Stimulated activated CD4-positive, alpha-beta T cell treated with anti-CD3 and anti-CD28 coated beads, TNF-alpha, amount 100 ng/mL, for 1 hour (primary cell): ENCODE measurements at regions not wholly inside any gene's neighbourhood (a gene's known extent, or its start where the extent isn't known, plus 50 kb on each side); places are given as distances from the start of the nearest gene placed in this dataset.

Experiments used
- DNase-seq, 3 donors: peaks; one replicate each; pipeline ENCODE4 v3.0.0-alpha.2; 2020; ENCODE audit warnings: low read depth in 3 of 3, low spot score in 1 of 3

- no peak for DNase-seq
Measured at GRCh38 chr20:58139849-58140786, 88.3 kb downstream of the ANKRD60 start.

GRCh38 chr20:58138395-58138794 is 90.1 kb downstream of the ANKRD60 start:
- DNase-seq: no peak

DNA sequence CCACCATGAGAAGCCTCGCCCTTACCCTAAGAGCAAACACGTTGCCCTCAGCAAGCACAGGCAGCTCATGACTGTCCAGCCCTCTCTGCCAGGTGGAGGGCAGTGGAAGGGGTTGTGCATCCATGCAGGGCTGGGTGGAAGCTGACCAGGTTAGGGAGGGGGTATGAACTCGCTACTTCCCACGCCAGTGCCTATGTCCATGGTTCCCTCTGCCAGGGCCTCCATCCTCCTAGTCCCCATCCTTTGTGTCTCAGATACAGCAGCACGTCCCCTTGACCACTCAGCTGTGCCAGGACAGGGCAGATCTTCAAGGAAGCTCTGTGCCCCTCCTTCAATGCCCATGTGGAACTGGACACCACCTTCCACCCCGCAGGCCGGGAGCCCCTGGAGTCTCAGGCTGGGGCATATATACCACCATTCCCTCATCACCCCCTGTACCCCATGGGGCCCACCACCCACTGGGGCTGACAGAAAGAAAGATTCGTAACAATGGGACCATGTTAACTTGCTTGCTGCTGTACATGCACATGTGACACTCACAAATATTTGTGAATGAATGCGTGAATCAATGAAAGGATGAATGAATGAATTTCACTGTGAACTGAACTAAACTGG is 90.7 kb downstream of the ANKRD60 start:
- no peak for DNase-seq

- DNase-seq: no peak
Measured at GRCh38 chr20:58137236-58137635, 91.2 kb downstream of the ANKRD60 start.

GRCh38 chr20:58136149-58136484 is 92.3 kb downstream of the ANKRD60 start:
- no peak for DNase-seq

DNA sequence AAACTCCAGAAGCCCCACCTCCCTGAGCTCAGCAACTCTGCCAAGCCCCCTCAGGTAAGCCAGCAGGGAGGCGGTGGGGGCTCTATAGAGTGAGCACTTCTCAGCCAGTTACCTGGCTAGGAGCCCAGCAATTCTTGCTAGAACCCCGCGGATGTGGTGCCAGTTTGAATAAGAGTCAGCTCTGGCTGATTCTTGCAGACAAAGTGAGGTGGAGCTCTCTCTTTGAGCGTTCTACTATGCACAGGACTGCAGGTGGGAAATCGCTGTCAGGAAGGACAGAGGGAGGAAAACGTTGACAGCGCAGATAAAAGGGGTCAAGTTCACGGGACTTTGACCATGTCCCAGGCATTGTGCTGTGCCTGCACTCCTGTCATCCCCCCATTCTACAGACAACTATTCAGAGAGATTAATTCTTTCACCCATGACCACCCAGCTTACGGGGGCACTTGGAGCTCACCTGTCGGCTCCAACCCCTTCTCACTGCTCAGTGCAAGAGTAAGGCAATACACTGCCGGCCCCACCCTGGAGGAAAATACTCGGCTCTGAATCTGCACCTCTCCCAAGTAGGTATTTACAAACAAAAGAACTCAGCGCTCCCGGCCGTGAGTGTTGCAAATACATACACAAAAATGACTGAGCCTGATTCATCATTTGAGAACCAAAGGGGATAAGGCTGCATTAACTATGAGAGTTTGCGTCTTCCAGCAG is 92.9 kb downstream of the ANKRD60 start:
- no peak for DNase-seq

GRCh38 chr20:58133020-58133808 is 95.2 kb downstream of the ANKRD60 start:
- no peak for DNase-seq

GRCh38 chr20:58131551-58132142 is 96.8 kb downstream of the ANKRD60 start:
- no peak for DNase-seq

- no peak for DNase-seq
Measured at GRCh38 chr20:58131151-58131550, 97.3 kb downstream of the ANKRD60 start.

GRCh38 chr20:58130581-58130980 is 97.9 kb downstream of the ANKRD60 start:
- no peak for DNase-seq

DNA sequence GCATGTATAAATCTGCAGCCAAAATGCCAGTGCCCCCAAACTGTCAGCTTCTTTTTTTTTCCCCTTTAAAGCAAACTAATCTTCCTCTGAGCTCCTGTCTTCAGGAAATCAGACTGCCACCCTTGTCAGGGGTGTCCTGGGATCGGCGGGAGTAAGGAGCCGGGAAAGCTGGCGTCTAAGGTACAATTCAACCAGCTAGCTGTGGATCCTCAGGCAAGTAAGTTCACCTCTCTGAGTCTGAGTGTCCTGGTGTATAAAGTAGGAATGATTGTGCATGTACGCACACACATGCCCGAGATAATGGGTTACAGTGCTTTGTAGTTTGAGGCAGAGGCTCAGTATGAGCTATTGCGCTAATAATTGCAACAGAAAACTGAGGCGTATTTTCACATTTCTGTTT is 98.3 kb downstream of the ANKRD60 start:
- DNase-seq: no peak

GRCh38 chr20:58129721-58130151 is 98.7 kb downstream of the ANKRD60 start:
- no peak for DNase-seq

- no peak for DNase-seq
Measured at GRCh38 chr20:58128635-58129625, 99.5 kb downstream of the ANKRD60 start.

GRCh38 chr20:58127701-58128111 is 100.7 kb downstream of the ANKRD60 start:
- no peak for DNase-seq

- no peak for DNase-seq
Measured at GRCh38 chr20:58125726-58126125, 102.7 kb downstream of the ANKRD60 start.

- no peak for DNase-seq
Measured at GRCh38 chr20:58117944-58118343, 110.5 kb downstream of the ANKRD60 start.

GRCh38 chr20:58116505-58116904 is 111.9 kb downstream of the ANKRD60 start:
- DNase-seq: no peak

DNA sequence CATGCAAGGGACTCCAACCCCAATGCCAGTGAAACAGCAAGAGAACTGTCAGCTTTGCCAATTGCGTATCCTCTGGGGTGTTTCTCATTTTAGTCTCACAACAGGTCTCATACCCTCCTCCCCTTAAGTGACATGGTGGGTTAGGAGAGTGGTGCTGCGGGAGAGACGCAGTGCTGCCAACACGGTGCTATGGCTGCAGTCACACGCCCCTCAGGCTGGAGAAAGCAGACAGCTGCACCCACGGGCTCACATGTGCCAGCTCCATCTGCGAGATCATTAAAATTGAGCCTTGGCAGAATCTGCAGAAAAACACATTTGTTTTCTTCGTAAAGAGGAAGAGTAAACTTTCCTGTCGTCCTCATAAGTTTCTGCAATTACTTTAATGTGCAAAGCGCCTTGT is 114.7 kb downstream of the ANKRD60 start:
- DNase-seq: no peak

GRCh38 chr20:58112017-58112781 is 116.3 kb downstream of the ANKRD60 start:
- no peak for DNase-seq
